ENCODE measurements at regions not wholly inside any gene's neighbourhood (a gene's known extent, or its start where the extent isn't known, plus 50 kb on each side); places are given as distances from the start of the nearest gene placed in this dataset.
"Not testable (repeated sequence)": the region's sequence is repeated elsewhere in the genome, so short reads cannot be mapped to it uniquely, and the experiment has no call there.

GRCh38 chr4:23956601-23957364 is 66.9 kb upstream of the PPARGC1A start:
- DNase-seq (ENCODE audit: low read depth) = no peak

GRCh38 chr4:23952258-23952657 is 62.4 kb upstream of the PPARGC1A start:
- DNase-seq (ENCODE audit: low read depth) = no peak

GRCh38 chr4:23947826-23948225 is 58.0 kb upstream of the PPARGC1A start:
- DNase-seq (ENCODE audit: low read depth) = no peak

GRCh38 chr4:23946299-23946698 is 56.5 kb upstream of the PPARGC1A start:
- no peak for DNase-seq (ENCODE audit: low read depth)

- DNase-seq (ENCODE audit: low read depth) = peak; percentile 51
Measured at GRCh38 chr4:23945451-23946017, 55.7 kb upstream of the PPARGC1A start.

- DNase-seq (ENCODE audit: low read depth) = not testable (repeated sequence)
Measured at GRCh38 chr4:23944556-23944955, 54.7 kb upstream of the PPARGC1A start.

- DNase-seq (ENCODE audit: low read depth) = no peak
Measured at GRCh38 chr4:23943478-23943877, 53.6 kb upstream of the PPARGC1A start.

GRCh38 chr4:23942471-23942870 is 52.6 kb upstream of the PPARGC1A start:
- DNase-seq (ENCODE audit: low read depth) = no peak
